Tibial nerve (tissue), 4 donors: ENCODE measurements at regions not wholly inside any gene's neighbourhood (a gene's known extent, or its start where the extent isn't known, plus 50 kb on each side); places are given as distances from the start of the nearest gene placed in this dataset.

Source experiments
- DNase-seq, 2 donors: peaks; one replicate each; pipeline ENCODE4 v3.0.0-alpha.2; 2019; ENCODE audit warnings: low spot score in 2 of 2
- H3K27ac ChIP-seq, 4 donors: fragments of 200-600 bp; sonication (generic) in 3 of 4; one replicate each; pipeline ENCODE4 v1.5.1; 2017 to 2019; ENCODE audit warnings: mild to moderate bottlenecking in 1 of 4
- H3K27me3 ChIP-seq, 2 donors: fragments of 200-600 bp; sonication (generic) in 1 of 2; one replicate each; pipeline versions ENCODE4 v1.5.1 to v1.6.0; 2017 to 2019
- H3K36me3 ChIP-seq, 3 donors: fragments of 200-600 bp; sonication (generic); one replicate each; pipeline ENCODE4 v1.5.1; 2018 to 2019
- H3K4me1 ChIP-seq, 4 donors: fragments of 200-600 bp; sonication (generic) in 3 of 4; one replicate each; pipeline ENCODE4 v1.5.1; 2017 to 2019
- H3K4me3 ChIP-seq, 4 donors: fragments of 200-600 bp; sonication (generic) in 3 of 4; one replicate each; pipeline ENCODE4 v1.5.1; 2017 to 2019; ENCODE audit warnings: mild to moderate bottlenecking in 1 of 4, moderate library complexity in 1 of 4
- H3K9me3 ChIP-seq, 4 donors: fragments of 200-600 bp; sonication (generic) in 3 of 4; one replicate each; pipeline ENCODE4 v1.5.1; 2017 to 2019
- CTCF ChIP-seq, 5 experiments: fragments of 200-600 bp in 3 of 5; fragments of 450-650 bp in 2 of 5; sonication (generic) in 3 of 5; IDR thresholded peaks; one replicate each; pipeline ENCODE4 v1.5.1; 2016 to 2019; ENCODE audit warnings: antibody characterized with exemption in 5 of 5, mild to moderate bottlenecking in 3 of 5, moderate library complexity in 2 of 5
- EP300 ChIP-seq, 2 donors: sonication (generic); formaldehyde crosslinking; IDR thresholded peaks; one replicate each; pipeline ENCODE4 v1.6.1; 2017; ENCODE audit warnings: antibody characterized with exemption in 2 of 2, mild to moderate bottlenecking in 1 of 2
- POLR2A ChIP-seq, 2 donors: fragments of 450-650 bp; IDR thresholded peaks; one replicate each; pipeline ENCODE4 v1.6.1; 2017; ENCODE audit warnings: antibody characterized with exemption in 2 of 2, mild to moderate bottlenecking in 2 of 2, moderate library complexity in 2 of 2
- WGBS, 2 donors: methylation state at CpG; one replicate each; pipeline ENCODE4 v1.1.5; 2018; 5-methylcytosine and 5-hydroxymethylcytosine counted together

DNA sequence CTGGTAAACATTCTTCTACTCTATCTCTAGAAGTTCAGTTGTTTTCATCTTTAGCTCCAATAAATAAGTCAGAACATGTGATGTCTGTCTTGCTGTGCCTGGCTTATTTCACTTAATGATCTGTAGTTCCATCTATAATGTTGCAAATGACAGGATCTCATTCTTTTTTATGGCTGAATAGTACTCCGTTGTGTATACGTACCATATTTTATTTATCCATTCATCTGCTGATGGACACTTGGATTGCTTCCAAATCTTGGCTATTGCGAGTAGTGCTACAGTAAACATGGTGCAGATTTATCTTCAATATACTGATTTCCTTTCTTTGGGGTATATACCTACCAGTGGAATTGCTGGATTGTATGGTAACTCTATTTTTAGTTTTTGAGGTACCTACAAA is 124.4 kb downstream of the ZNF33B start:
- Histone ChIP-seq H3K36me3 (peaks cover 0 to 11% (median 0%) of the 10 kb centered on the region in 3 donors), H3K27ac (no peak overlapping the region), H3K27me3 (no peaks in the 10 kb centered on the region), H3K4me1 (no peaks in the 10 kb centered on the region), H3K4me3 (no peak overlapping the region), H3K9me3 (peaks cover 6 to 100% (median 51%) of the 10 kb centered on the region in 4 donors)
- 91 to 98% methylated on average over 3 of the region's 3 CpGs for WGBS, 2 donors
- TF ChIP-seq POLR2A (IDR thresholded peaks at IDR 0.05) (no peak), CTCF (IDR thresholded peaks at IDR 0.05) (no peak), EP300 (IDR thresholded peaks at IDR 0.05) (no peak)
- DNase-seq: no peak

DNA sequence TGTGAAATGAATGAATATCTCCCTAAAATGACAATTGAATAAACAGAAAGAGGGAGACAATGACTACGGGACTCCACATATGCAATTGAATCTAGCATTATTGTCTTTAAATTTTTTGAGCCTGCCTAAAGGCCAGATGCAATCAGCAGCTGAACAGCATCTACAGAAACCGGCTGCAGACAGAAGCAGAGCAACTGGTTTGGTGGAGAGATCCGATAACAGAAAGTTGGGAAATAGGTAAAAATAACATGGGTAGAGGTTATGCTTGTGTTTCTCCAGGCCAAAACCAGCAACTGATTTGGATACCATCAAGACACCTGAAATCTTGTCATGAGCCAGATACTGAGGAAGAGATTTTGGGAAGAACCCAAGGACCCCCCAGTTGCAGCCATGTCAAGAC is 146.6 kb downstream of the ZNF33B start:
- no peak overlapping the region for H3K27ac ChIP-seq
- H3K4me1 ChIP-seq: no peaks in the 10 kb centered on the region
- TF ChIP-seq CTCF (IDR thresholded peaks at IDR 0.05) (no peak), EP300 (IDR thresholded peaks at IDR 0.05) (no peak), POLR2A (IDR thresholded peaks at IDR 0.05) (no peak)
- H3K36me3 ChIP-seq: no peaks in the 10 kb centered on the region
- no peak for DNase-seq
- WGBS, 2 donors: 84 to 90% methylated on average over 3 of the region's 3 CpGs
- no peaks in the 10 kb centered on the region for H3K9me3 ChIP-seq
- no peaks in the 10 kb centered on the region for H3K27me3 ChIP-seq
- no peak overlapping the region for H3K4me3 ChIP-seq

- no peaks in the 10 kb centered on the region for H3K4me1 ChIP-seq
- no peak overlapping the region for H3K4me3 ChIP-seq
- H3K36me3 ChIP-seq: no peaks in the 10 kb centered on the region
- H3K27ac ChIP-seq: no peak overlapping the region
- no peaks in the 10 kb centered on the region for H3K27me3 ChIP-seq
- no peaks in the 10 kb centered on the region for H3K9me3 ChIP-seq
- WGBS, 2 donors: 51 to 62% methylated on average over 2 of the region's 2 CpGs
- TF ChIP-seq CTCF (IDR thresholded peaks at IDR 0.05) (no peak), POLR2A (IDR thresholded peaks at IDR 0.05) (no peak), EP300 (IDR thresholded peaks at IDR 0.05) (no peak)
- DNase-seq: no peak
These were observed 147.3 kb downstream of the ZNF33B start for GRCh38 chr10:42491001-42491592.

DNA sequence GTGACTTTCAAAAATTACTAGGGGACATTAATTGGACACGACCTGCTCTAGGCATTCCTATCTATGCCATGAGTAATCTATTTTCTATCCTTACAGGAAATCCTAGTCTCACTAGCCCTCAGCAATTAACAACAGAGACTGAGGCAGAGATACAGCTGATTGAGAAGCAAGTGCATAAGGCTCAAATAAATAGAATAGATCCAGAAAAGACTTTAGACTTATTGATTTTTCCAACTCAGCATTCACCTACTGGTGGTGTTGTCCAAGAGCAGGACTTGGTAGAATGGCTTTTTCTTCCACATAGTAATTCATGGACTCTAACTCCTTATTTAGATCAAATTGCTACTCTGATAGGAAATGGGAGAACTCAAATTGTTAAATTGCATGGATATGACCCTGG is 148.0 kb downstream of the ZNF33B start:
- WGBS, 2 donors: 45 to 58% methylated on average over 1 of the region's 1 CpG
- TF ChIP-seq CTCF (IDR thresholded peaks at IDR 0.05) (no peak), EP300 (IDR thresholded peaks at IDR 0.05) (no peak), POLR2A (IDR thresholded peaks at IDR 0.05) (no peak)
- H3K4me3 ChIP-seq: no peak overlapping the region

GRCh38 chr10:42488416-42488815 is 150.0 kb downstream of the ZNF33B start:
- Histone ChIP-seq H3K36me3 (no peaks in the 10 kb centered on the region), H3K9me3 (no peaks in the 10 kb centered on the region), H3K4me3 (no peak overlapping the region), H3K4me1 (no peaks in the 10 kb centered on the region), H3K27ac (no peak overlapping the region), H3K27me3 (no peaks in the 10 kb centered on the region)
- no peak for TF ChIP-seq EP300 (IDR thresholded peaks at IDR 0.05)
- no peak for TF ChIP-seq CTCF (IDR thresholded peaks at IDR 0.05)
- TF ChIP-seq POLR2A (IDR thresholded peaks at IDR 0.05): no peak
- DNase-seq: no peak
- 38 to 65% methylated on average over 5 of the region's 5 CpGs for WGBS, 2 donors

More for the DNA sequence above, 148.0 kb downstream of the ZNF33B start:
- no peaks in the 10 kb centered on the region for H3K36me3 ChIP-seq
- H3K4me1 ChIP-seq: no peaks in the 10 kb centered on the region
- H3K27me3 ChIP-seq: no peaks in the 10 kb centered on the region
- no peak for DNase-seq
- H3K9me3 ChIP-seq: no peaks in the 10 kb centered on the region
- no peak overlapping the region for H3K27ac ChIP-seq
